HG03354 (cell line): ENCODE measurements at regions not wholly inside any gene's neighbourhood (a gene's known extent, or its start where the extent isn't known, plus 50 kb on each side); places are given as distances from the start of the nearest gene placed in this dataset.
"Not testable (repeated sequence)": the region's sequence is repeated elsewhere in the genome, so short reads cannot be mapped to it uniquely, and the experiment has no call there.

Experiments
- ATAC-seq: cut with Tn5 transposase; IDR thresholded peaks from one replicate; pipeline ENCODE4 v1.9.1; 2021; ENCODE audit warnings: mild to moderate bottlenecking; ENCODE audit not compliant: unreplicated experiment, poor library complexity, severe bottlenecking

GRCh38 chr6:27829453-27830211, 82.6 kb downstream of the OR2B2 start:
- no peak for ATAC-seq

- not testable (repeated sequence) for ATAC-seq
Measured at GRCh38 chr6:27827477-27827876, 84.7 kb downstream of the OR2B2 start.

- not testable (repeated sequence) for ATAC-seq
Measured at GRCh38 chr6:27826612-27826985, 85.6 kb downstream of the OR2B2 start.

DNA sequence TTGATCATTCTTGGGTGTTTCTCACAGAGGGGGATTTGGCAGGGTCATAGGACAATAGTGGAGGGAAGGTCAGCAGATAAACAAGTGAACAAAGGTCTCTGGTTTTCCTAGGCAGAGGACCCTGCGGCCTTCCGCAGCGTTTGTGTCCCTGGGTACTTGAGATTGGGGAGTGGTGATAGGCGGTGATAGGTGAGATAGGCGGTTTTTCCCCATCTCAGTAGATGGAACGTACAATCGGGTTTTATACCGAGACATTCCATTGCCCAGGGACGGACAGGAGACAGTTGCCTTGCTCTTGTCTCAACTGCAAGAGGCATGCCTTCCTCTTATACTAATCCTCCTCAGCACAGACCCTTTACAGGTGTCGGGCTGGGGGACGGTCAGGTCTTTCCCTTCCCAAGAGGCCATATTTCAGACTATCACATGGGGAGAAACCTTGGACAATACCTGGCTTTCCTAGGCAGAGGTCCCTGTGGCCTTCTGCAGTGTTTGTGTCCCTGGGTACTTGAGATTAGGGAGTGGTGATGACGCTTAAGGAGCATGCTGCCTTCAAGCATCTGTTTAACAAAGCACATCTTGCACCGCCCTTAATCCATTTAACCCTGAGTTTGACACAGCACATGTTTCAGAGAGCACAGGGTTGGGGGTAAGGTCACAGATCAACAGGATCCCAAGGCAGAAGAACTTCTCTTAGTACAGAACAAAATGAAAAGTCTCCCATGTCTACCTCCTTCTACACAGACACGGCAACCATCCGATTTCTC, 86.2 kb downstream of the OR2B2 start:
- not testable (repeated sequence) for ATAC-seq

DNA sequence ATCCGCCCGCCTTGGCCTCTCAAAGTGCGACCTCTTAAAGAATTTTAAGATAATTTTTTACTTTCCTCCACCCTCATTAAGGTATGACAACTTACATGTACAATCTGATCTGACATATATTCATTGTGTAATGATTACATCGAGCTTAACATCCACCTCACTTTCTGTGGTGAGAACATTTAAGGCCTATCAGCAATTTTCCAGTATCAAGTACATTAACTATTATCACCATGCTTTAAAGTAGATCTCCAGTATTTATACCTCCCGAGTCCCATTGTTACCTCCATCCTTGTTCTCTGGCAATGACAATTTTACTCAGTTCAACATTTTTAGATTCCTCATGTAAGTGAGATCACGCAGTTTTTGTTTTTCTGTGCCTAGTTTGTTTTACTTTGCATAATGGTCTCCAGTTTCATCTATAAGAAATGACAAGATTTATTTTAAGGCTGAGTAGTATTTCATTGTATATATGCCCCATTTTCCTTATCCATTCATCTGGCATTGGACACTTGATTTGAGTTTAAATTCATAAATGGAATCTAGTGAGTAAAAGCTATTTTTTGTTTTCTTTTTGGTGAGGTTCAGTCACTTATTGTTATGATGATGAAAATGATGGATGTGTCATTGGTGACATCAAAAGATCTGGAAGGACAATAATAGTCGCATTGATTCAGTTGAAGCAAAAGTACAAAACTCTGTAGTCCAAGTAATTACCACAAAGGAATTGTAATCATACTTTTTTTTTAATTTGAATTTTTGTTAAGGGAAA, 87.0 kb downstream of the OR2B2 start:
- ATAC-seq: peak; percentile 6

- peak; percentile 73 for ATAC-seq
Measured at GRCh38 chr6:27824211-27825024, 87.8 kb downstream of the OR2B2 start.

DNA sequence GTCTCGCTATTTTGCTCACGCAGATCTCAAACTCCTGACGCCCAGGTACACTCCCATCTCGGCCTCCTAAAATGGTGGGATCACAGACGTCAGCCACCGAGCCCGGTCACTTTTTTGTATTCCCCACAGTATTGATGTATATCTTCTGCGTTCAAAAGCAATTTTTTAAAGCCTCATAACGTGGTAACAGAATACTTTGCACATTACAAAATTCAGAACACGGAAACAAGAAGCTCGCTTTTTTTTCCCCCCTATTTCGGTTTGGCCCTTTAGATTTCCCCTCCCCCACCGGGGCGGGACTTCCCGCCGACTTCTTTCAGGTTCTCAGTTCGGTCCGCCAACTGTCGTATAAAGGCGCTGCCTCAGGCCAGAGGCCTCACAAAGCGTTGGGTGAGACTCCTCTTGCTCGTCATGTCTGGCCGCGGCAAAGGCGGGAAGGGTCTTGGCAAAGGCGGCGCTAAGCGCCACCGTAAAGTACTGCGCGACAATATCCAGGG, 88.4 kb downstream of the OR2B2 start:
- ATAC-seq: peak; percentile 77

GRCh38 chr6:27816906-27817305, 95.3 kb downstream of the OR2B2 start:
- ATAC-seq: no peak

DNA sequence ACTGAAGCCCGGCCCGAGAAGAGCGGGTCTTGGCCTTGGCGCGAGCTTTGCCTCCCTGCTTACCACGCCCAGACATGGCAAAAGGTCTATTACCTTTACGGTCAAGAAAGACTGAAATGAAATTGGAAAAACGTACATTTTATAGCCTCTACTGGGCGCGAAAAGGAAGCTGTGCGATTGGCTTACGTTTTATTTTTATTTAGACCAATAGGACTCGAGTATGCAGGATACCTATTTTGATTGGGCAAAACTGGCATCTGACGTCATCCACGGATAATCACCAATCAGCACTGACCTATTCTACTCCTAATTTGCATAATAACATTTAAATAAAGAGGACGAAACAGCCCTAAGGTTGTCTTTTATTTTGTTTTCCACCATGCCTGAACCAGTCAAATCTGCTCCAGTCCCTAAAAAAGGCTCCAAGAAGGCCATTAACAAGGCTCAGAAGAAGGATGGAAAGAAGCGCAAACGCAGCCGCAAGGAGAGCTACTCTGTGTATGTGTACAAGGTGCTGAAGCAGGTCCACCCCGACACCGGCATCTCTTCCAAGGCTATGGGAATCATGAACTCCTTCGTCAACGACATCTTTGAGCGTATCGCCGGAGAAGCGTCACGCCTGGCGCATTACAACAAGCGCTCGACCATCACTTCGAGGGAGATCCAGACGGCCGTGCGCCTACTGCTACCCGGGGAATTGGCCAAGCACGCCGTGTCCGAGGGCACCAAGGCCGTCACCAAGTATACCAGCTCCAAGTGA, 97.4 kb downstream of the OR2B2 start:
- ATAC-seq: peak; percentile 59

- ATAC-seq: peak; percentile 21
Measured at GRCh38 chr6:27814415-27814664, 97.9 kb downstream of the OR2B2 start.

- no peak for ATAC-seq
Measured at GRCh38 chr6:27812805-27813492, 99.2 kb downstream of the OR2B2 start.

DNA sequence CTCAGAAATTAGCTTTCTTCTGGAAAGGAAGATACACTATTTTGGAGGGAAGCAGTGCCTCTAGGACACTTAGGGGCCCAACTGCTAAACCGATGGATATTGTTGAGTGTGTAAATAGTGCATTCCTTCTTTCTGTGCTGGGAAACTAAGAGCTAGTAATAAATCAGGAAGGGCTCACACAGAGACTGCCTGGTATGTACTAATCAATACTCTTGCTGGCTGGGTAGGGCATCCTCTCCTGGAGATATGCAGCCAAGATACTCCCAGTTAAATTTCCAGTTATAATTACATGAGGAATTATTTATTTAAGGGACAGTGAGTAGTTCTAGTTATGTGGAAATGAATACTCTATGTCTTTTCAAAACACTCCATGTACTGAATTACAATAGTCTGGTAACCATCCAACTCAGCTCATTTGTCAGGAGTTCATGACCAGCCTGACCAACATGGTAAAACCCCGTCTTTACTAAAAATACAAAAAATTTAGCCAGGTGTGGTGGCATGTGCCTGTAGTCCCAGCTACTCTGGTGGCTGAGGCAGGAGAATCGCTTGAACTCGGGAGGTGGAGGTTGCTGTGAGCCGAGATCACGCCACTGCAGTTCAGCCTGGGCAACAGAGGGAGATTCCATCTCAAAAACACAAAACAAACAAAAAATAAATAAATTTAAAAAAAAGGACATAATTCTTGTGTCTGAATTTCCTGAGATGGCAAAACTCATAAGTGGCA, 100.0 kb downstream of the OR2B2 start:
- ATAC-seq: no peak

GRCh38 chr6:27811451-27811772, 100.8 kb downstream of the OR2B2 start:
- ATAC-seq: no peak

DNA sequence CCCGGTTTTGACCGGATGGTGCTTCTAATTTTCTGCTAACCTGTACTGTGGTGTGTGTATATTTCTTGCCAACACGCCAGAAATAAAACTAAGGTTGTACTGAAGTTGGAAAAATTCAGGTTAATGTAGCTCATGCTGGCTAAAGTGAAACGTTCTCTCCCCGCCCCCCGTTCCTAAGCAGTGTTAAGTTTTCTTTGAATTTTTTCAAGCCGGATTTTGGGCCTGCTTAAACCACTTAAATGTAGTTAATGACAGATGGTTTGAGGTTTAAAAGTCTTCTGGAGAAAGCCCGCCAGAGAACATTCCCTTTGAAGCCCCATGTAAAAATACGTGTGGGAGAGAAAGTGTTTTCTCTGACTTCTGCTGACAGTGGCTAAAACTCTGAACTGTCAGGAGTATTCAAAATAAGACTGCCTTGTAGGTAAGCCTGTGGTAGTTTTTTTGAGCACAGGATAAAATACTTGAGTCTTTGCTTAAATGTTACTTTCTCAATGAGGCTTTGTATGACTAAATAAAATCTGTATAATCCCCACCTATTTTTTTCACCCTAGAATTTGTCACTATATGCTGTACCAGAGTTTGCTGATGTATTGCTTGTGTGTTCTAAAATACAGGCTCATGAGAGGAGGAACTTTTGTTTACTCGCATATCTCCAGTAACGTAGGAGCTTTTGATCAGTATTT, 101.3 kb downstream of the OR2B2 start:
- no peak for ATAC-seq

DNA sequence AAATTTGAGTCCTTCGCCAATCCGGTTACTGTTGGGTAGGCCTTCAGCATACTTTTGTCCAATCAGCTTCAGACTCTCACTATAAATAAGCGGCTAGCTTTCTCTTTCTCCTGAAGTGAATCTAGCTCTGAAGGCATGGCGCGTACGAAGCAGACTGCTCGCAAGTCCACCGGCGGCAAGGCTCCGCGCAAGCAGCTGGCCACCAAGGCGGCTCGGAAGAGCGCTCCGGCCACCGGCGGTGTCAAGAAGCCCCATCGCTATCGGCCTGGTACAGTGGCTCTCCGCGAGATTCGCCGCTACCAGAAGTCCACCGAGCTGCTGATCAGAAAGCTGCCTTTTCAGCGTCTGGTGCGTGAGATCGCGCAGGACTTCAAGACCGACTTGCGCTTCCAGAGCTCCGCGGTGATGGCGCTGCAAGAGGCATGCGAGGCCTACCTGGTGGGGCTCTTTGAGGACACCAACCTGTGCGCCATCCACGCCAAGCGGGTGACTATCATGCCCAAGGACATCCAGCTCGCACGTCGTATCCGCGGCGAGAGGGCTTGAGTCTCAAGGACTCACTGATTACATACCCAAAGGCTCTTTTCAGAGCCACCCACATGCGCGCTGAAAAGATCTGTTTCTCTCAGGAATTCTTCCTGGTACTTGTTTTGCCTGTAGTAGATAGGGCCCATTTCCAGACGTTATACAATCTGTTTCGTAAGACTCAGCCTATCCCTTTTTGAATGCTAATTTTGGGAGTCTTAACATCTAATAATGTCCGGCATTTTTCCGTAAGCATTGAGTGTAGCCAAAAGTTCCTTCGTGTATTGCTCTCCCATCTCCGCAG, 102.0 kb downstream of the OR2B2 start:
- ATAC-seq: peak; percentile 34

DNA sequence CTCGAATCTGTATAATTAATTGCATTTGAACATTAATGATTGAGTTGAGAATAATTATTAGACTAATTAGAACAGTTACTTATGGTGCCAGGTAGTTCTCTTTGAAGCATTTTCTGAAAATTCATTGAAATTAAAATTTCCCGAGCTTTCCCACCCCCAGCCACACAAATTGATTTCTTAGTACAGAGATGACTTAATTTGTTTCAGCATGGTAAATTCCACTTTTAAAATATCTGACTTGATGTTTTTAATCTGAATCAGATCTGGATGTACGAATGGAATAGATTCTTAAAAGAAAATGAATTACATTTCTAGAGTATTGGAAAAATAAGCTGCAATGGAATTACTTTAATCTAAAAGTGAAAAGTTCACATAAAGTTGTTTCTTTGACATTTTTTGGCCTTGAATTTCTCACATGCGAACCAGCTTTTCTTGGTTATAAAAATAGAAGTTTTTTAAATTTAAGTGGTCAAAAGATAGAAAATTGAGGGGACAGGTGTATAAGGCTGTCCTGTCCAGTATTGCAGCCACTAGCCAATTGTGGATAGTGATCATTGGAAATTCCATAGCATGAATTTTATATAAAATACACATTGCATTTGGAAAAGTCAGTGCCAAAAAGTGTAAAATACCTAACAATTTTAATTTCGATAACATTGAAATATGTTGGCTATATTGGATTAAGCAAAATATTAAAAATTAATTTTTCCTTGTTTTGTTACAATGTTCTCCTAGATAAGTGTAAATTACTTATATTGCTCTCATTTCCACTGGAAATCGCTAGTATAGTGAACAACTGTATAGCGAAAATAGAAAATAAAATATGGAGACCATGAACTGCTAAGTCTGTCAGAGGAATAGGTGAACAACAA, 102.9 kb downstream of the OR2B2 start:
- ATAC-seq: no peak
